ENCODE measurements at regions not wholly inside any gene's neighbourhood (a gene's known extent, or its start where the extent isn't known, plus 50 kb on each side); places are given as distances from the start of the nearest gene placed in this dataset.

DNA sequence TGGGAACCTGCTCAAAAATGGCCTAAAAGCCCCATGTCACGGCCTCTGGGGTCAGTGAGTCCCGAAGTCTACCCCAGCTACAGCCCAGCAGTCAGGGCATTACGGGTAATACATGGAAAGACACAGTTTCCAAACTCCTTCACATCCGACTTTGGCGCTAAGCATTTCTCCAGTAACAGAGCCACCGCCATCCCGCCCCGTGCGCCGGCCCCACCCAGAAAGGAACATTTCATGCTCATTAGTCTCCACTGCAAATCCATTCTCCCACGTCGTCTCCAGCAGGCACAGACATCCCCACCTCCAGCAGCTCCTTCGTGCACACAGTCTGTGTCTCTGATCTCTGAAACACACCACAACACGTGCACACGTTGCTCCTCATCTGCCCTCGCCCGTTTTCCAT, 509.2 kb upstream of the ID2 start:
- Histone ChIP-seq H4K20me1 (ENCODE audit: insufficient read depth, low read length, poor library complexity, severe bottlenecking) (no peaks in the 10 kb centered on the region), H3K9ac (ENCODE audit: low read depth, low read length, poor library complexity, severe bottlenecking) (no peak overlapping the region)
- TF ChIP-seq CTCF (conservative IDR thresholded peaks at IDR 0.05; ENCODE audit: low read length), result no peak

GRCh38 chr2:8174641-8175257, 507.1 kb upstream of the ID2 start:
- Histone ChIP-seq H3K4me2 (ENCODE audit: low read depth, low read length, poor library complexity, severe bottlenecking) (no peak overlapping the region), H3K4me1 (ENCODE audit: insufficient read depth, low read length, poor library complexity, severe bottlenecking) (peaks cover 5% of the 10 kb centered on the region), H3K4me3 (ENCODE audit: low read length, poor library complexity, severe bottlenecking) (no peak overlapping the region), H3K79me2 (ENCODE audit: insufficient read depth, low read length) (no peaks in the 10 kb centered on the region), H3K9me3 (ENCODE audit: insufficient read depth, low read depth, low read length) (peaks cover 4% of the 10 kb centered on the region; the same call in 1 of the 2 replicates), H2AFZ (ENCODE audit: low read length) (no peak overlapping the region), H3K9me2 (replicated peaks; ENCODE audit: low read depth, low read length) (no peaks in the 10 kb centered on the region), H3K27me3 (ENCODE audit: insufficient read depth, low read length, poor library complexity, severe bottlenecking) (no peaks in the 10 kb centered on the region), H3F3A (ENCODE audit: low read depth) (no peaks in the 10 kb centered on the region), H3K9ac (ENCODE audit: low read depth, low read length, poor library complexity, severe bottlenecking) (no peak overlapping the region), H3K36me3 (ENCODE audit: insufficient read depth, low read length) (no peaks in the 10 kb centered on the region), H4K20me1 (ENCODE audit: insufficient read depth, low read length, poor library complexity, severe bottlenecking) (no peaks in the 10 kb centered on the region)
- no peak for TF ChIP-seq EZH2phosphoT487 (IDR thresholded peaks at IDR 0.05; ENCODE audit: borderline replicate concordance)
- TF ChIP-seq CTCF (conservative IDR thresholded peaks at IDR 0.05; ENCODE audit: low read length), result no peak

More for the DNA sequence above, 509.2 kb upstream of the ID2 start:
- H3F3A ChIP-seq (ENCODE audit: low read depth), result no peaks in the 10 kb centered on the region
- H3K4me2 ChIP-seq (ENCODE audit: low read depth, low read length, poor library complexity, severe bottlenecking), result no peak overlapping the region
- H3K9me2 ChIP-seq (replicated peaks; ENCODE audit: low read depth, low read length), result no peaks in the 10 kb centered on the region
- H3K79me2 ChIP-seq (ENCODE audit: insufficient read depth, low read length), result no peaks in the 10 kb centered on the region
- peaks cover 4% of the 10 kb centered on the region; the same call in 1 of the 2 replicates for H3K9me3 ChIP-seq (ENCODE audit: insufficient read depth, low read depth, low read length)
- no peaks in the 10 kb centered on the region for H3K36me3 ChIP-seq (ENCODE audit: insufficient read depth, low read length)
- no peak overlapping the region for H2AFZ ChIP-seq (ENCODE audit: low read length)
- H3K4me3 ChIP-seq (ENCODE audit: low read length, poor library complexity, severe bottlenecking), result no peak overlapping the region
- no peaks in the 10 kb centered on the region for H3K27me3 ChIP-seq (ENCODE audit: insufficient read depth, low read length, poor library complexity, severe bottlenecking)
- H3K4me1 ChIP-seq (ENCODE audit: insufficient read depth, low read length, poor library complexity, severe bottlenecking), result peaks cover 15% of the 10 kb centered on the region

GRCh38 chr2:8176887-8177286, 505.0 kb upstream of the ID2 start:
- H3K9me2 ChIP-seq (replicated peaks; ENCODE audit: low read depth, low read length), result no peaks in the 10 kb centered on the region
- no peaks in the 10 kb centered on the region for H3K36me3 ChIP-seq (ENCODE audit: insufficient read depth, low read length)
- H3K4me3 ChIP-seq (ENCODE audit: low read length, poor library complexity, severe bottlenecking), result no peak overlapping the region
- no peaks in the 10 kb centered on the region for H4K20me1 ChIP-seq (ENCODE audit: insufficient read depth, low read length, poor library complexity, severe bottlenecking)
- no peak overlapping the region for H2AFZ ChIP-seq (ENCODE audit: low read length)
- no peak for TF ChIP-seq EZH2phosphoT487 (IDR thresholded peaks at IDR 0.05; ENCODE audit: borderline replicate concordance)
- TF ChIP-seq CTCF (conservative IDR thresholded peaks at IDR 0.05; ENCODE audit: low read length), result no peak
- H3K79me2 ChIP-seq (ENCODE audit: insufficient read depth, low read length), result no peaks in the 10 kb centered on the region
- no peaks in the 10 kb centered on the region for H3F3A ChIP-seq (ENCODE audit: low read depth)
- no peaks in the 10 kb centered on the region for H3K4me1 ChIP-seq (ENCODE audit: insufficient read depth, low read length, poor library complexity, severe bottlenecking)
- no peak overlapping the region for H3K4me2 ChIP-seq (ENCODE audit: low read depth, low read length, poor library complexity, severe bottlenecking)
- H3K9ac ChIP-seq (ENCODE audit: low read depth, low read length, poor library complexity, severe bottlenecking), result no peak overlapping the region
- no peaks in the 10 kb centered on the region for H3K27me3 ChIP-seq (ENCODE audit: insufficient read depth, low read length, poor library complexity, severe bottlenecking)
- H3K9me3 ChIP-seq (ENCODE audit: insufficient read depth, low read depth, low read length), result peaks cover 4% of the 10 kb centered on the region; the same call in 1 of the 2 replicates

Data from Loucy (cell line).